Activated CD4-positive, alpha-beta T cell treated with anti-CD3 and anti-CD28 coated beads for 48 hours (primary cell): ENCODE measurements at regions not wholly inside any gene's neighbourhood (a gene's known extent, or its start where the extent isn't known, plus 50 kb on each side); places are given as distances from the start of the nearest gene placed in this dataset.

ENCODE experiments used
- DNase-seq: peaks from one replicate; pipeline ENCODE4 v3.0.0-alpha.2; 2020

- no peak for DNase-seq
Measured at GRCh38 chr11:119849872-119850271, 120.9 kb upstream of the NECTIN1 start.

- no peak for DNase-seq
Measured at GRCh38 chr11:119847853-119848252, 118.9 kb upstream of the NECTIN1 start.

- no peak for DNase-seq
Measured at GRCh38 chr11:119846374-119846773, 117.4 kb upstream of the NECTIN1 start.

GRCh38 chr11:119845756-119846155 lies 116.8 kb upstream of the NECTIN1 start:
- no peak for DNase-seq

GRCh38 chr11:119845305-119845704 lies 116.3 kb upstream of the NECTIN1 start:
- DNase-seq: no peak

- no peak for DNase-seq
Measured at GRCh38 chr11:119844808-119845207, 115.8 kb upstream of the NECTIN1 start.

- DNase-seq: no peak
Measured at GRCh38 chr11:119843877-119844276, 114.9 kb upstream of the NECTIN1 start.

GRCh38 chr11:119842731-119843130 lies 113.7 kb upstream of the NECTIN1 start:
- DNase-seq: no peak

- no peak for DNase-seq
Measured at GRCh38 chr11:119839476-119840133, 110.6 kb upstream of the NECTIN1 start.

- peak; percentile 35 for DNase-seq
Measured at GRCh38 chr11:119835753-119836152, 106.8 kb upstream of the NECTIN1 start.

GRCh38 chr11:119832202-119832935 lies 103.4 kb upstream of the NECTIN1 start:
- DNase-seq: no peak

GRCh38 chr11:119831011-119831410 lies 102.0 kb upstream of the NECTIN1 start:
- DNase-seq: no peak

- DNase-seq: no peak
Measured at GRCh38 chr11:119830400-119830799, 101.4 kb upstream of the NECTIN1 start.

GRCh38 chr11:119829402-119829801 lies 100.4 kb upstream of the NECTIN1 start:
- no peak for DNase-seq

- no peak for DNase-seq
Measured at GRCh38 chr11:119828819-119829218, 99.8 kb upstream of the NECTIN1 start.

GRCh38 chr11:119828006-119828405 lies 99.0 kb upstream of the NECTIN1 start:
- no peak for DNase-seq

- no peak for DNase-seq
Measured at GRCh38 chr11:119827113-119827512, 98.1 kb upstream of the NECTIN1 start.

- DNase-seq: no peak
Measured at GRCh38 chr11:119823077-119823476, 94.1 kb upstream of the NECTIN1 start.

GRCh38 chr11:119816660-119817059 lies 87.7 kb upstream of the NECTIN1 start:
- DNase-seq: no peak

GRCh38 chr11:119814766-119815165 lies 85.8 kb upstream of the NECTIN1 start:
- DNase-seq: no peak

- DNase-seq: no peak
Measured at GRCh38 chr11:119810478-119811232, 81.7 kb upstream of the NECTIN1 start.

- no peak for DNase-seq
Measured at GRCh38 chr11:119809346-119809745, 80.3 kb upstream of the NECTIN1 start.

- DNase-seq: no peak
Measured at GRCh38 chr11:119808407-119809185, 79.6 kb upstream of the NECTIN1 start.
